Left lung (tissue), 4 donors: ENCODE measurements at regions not wholly inside any gene's neighbourhood (a gene's known extent, or its start where the extent isn't known, plus 50 kb on each side); places are given as distances from the start of the nearest gene placed in this dataset.

ENCODE experiments used
- ATAC-seq: fragments of 200-7000 bp; cut with Tn5 transposase; one replicate; pipeline ENCODE4 v1.9.1; 2020; ENCODE audit warnings: moderate library complexity
- DNase-seq, 4 donors: peaks; one replicate each; pipeline ENCODE4 v3.0.0-alpha.2; 2013 to 2020
- H3K27ac ChIP-seq, 2 donors: fragments of 200-600 bp; sonication (generic) in 1 of 2; one replicate each; pipeline versions ENCODE4 v1.5.0 to v1.8.0; 2020 to 2021
- H3K27me3 ChIP-seq, 2 donors: fragments of 200-600 bp; sonication (generic) in 1 of 2; one replicate each; pipeline versions ENCODE4 v1.5.0 to v1.8.0; 2020 to 2021
- H3K36me3 ChIP-seq, 2 donors: fragments of 200-600 bp; sonication (generic) in 1 of 2; one replicate each; pipeline versions ENCODE4 v1.5.0 to v1.8.0; 2020 to 2021
- H3K4me1 ChIP-seq, 2 donors: fragments of 200-600 bp; one replicate each; pipeline ENCODE4 v1.8.0; 2021
- H3K4me3 ChIP-seq, 2 donors: fragments of 200-600 bp; sonication (generic) in 1 of 2; one replicate each; pipeline versions ENCODE4 v1.5.0 to v1.8.0; 2020 to 2021; ENCODE audit warnings: mild to moderate bottlenecking in 1 of 2
- H3K9me3 ChIP-seq, 2 donors: fragments of 200-600 bp; sonication (generic) in 1 of 2; one replicate each; pipeline versions ENCODE4 v1.5.0 to v1.8.0; 2020 to 2021
- intact Hi-C, 2 donors: fragments of 100-400 bp; cut with DNase I; formaldehyde crosslinking; loops; one replicate each; pipeline versions ENCODE4 v1.11.2 to v1.14.2; 2022
- TF ChIP-seq, protein P1 (sequence below), 2 donors: fragments of 200-600 bp; sonication (generic) in 1 of 2; IDR thresholded peaks; one replicate each; pipeline versions ENCODE4 v1.5.0 to v1.8.0; 2021; ENCODE audit warnings: antibody characterized with exemption in 2 of 2
- donor health status: DM: no; HTN: yes; CAD: no.
- donor health status: DM: no; HTN: no; CAD: no.

GRCh38 chr15:49748791-49749190 is 127.9 kb downstream of the DTWD1 start:
- Histone ChIP-seq H3K27me3 (no peaks in the 10 kb centered on the region), H3K36me3 (no peaks in the 10 kb centered on the region), H3K27ac (no peak overlapping the region), H3K4me1 (no peaks in the 10 kb centered on the region), H3K9me3 (no peaks in the 10 kb centered on the region), H3K4me3 (no peak overlapping the region)
- TF ChIP-seq, protein P1, sequence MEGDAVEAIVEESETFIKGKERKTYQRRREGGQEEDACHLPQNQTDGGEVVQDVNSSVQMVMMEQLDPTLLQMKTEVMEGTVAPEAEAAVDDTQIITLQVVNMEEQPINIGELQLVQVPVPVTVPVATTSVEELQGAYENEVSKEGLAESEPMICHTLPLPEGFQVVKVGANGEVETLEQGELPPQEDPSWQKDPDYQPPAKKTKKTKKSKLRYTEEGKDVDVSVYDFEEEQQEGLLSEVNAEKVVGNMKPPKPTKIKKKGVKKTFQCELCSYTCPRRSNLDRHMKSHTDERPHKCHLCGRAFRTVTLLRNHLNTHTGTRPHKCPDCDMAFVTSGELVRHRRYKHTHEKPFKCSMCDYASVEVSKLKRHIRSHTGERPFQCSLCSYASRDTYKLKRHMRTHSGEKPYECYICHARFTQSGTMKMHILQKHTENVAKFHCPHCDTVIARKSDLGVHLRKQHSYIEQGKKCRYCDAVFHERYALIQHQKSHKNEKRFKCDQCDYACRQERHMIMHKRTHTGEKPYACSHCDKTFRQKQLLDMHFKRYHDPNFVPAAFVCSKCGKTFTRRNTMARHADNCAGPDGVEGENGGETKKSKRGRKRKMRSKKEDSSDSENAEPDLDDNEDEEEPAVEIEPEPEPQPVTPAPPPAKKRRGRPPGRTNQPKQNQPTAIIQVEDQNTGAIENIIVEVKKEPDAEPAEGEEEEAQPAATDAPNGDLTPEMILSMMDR (IDR thresholded peaks at IDR 0.05) = no peak
- ATAC-seq = no peak
- DNase-seq = no peak
- intact Hi-C loops = no loop called here

- Histone ChIP-seq H3K27ac (no peak overlapping the region), H3K4me1 (no peaks in the 10 kb centered on the region), H3K9me3 (no peaks in the 10 kb centered on the region), H3K36me3 (no peaks in the 10 kb centered on the region), H3K4me3 (no peak overlapping the region), H3K27me3 (no peaks in the 10 kb centered on the region)
- TF ChIP-seq, protein P1 (IDR thresholded peaks at IDR 0.05) = no peak
- intact Hi-C loops = no loop called here
- ATAC-seq = no peak
- no peak for DNase-seq
Measured at GRCh38 chr15:49750553-49750952, 129.7 kb downstream of the DTWD1 start.

- Histone ChIP-seq H3K9me3 (no peaks in the 10 kb centered on the region), H3K27ac (no peak overlapping the region), H3K4me1 (no peaks in the 10 kb centered on the region), H3K36me3 (no peaks in the 10 kb centered on the region), H3K4me3 (no peak overlapping the region), H3K27me3 (no peaks in the 10 kb centered on the region)
- ATAC-seq = no peak
- intact Hi-C loops = no loop called here
- no peak for DNase-seq
- TF ChIP-seq, protein P1 (IDR thresholded peaks at IDR 0.05) = no peak
Measured at GRCh38 chr15:49751191-49751590, 130.3 kb downstream of the DTWD1 start.

- TF ChIP-seq, protein P1 (IDR thresholded peaks at IDR 0.05) = no peak
- Histone ChIP-seq H3K4me1 (no peaks in the 10 kb centered on the region), H3K9me3 (no peaks in the 10 kb centered on the region), H3K36me3 (no peaks in the 10 kb centered on the region), H3K4me3 (no peak overlapping the region), H3K27me3 (no peaks in the 10 kb centered on the region), H3K27ac (no peak overlapping the region)
- no peak for DNase-seq
- intact Hi-C loops = no loop called here
- ATAC-seq = no peak
Measured at GRCh38 chr15:49751751-49752150, 130.9 kb downstream of the DTWD1 start.

DNA sequence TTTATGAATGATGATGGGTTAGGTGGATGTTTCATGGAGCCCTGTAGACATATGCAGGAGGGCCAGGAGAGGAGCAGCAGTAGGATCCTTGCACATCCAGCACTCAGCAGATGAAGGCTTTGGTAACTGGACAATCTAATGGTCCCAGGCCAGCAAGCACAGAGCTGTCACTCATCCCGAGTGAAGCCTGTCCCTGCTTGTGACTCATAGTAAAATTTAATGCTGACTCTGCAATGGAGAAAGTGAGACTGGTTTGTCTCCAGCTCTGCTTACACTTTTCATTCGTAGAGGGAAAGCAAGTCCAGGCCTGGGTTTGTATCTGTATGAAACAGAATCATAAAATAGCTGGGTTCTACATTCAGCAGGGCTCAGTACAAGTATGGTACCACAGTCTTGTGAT is 131.7 kb downstream of the DTWD1 start:
- Histone ChIP-seq H3K4me1 (no peaks in the 10 kb centered on the region), H3K36me3 (no peaks in the 10 kb centered on the region), H3K9me3 (no peaks in the 10 kb centered on the region), H3K4me3 (no peak overlapping the region), H3K27ac (no peak overlapping the region), H3K27me3 (no peaks in the 10 kb centered on the region)
- intact Hi-C loops = no loop called here
- DNase-seq = no peak
- TF ChIP-seq, protein P1 (IDR thresholded peaks at IDR 0.05) = no peak
- no peak for ATAC-seq
